OCI-LY3 (cell line): ENCODE measurements at regions not wholly inside any gene's neighbourhood (a gene's known extent, or its start where the extent isn't known, plus 50 kb on each side); places are given as distances from the start of the nearest gene placed in this dataset.

Source experiments
- CTCF ChIP-seq: fragments of 200-600, 300-600 bp; sonication (generic); IDR thresholded peaks from 2 replicates; pipeline ENCODE4 v1.5.1; 2014; ENCODE audit warnings: antibody characterized with exemption, low read length, low read depth
- EZH2phosphoT487 ChIP-seq: fragments of 200-600 bp; shearing (Covaris generic); IDR thresholded peaks from 2 replicates; pipeline ENCODE4 v1.6.1; 2018; ENCODE audit warnings: antibody characterized with exemption, mixed run types, low read depth

GRCh38 chr7:51569581-51569980 is 253.0 kb upstream of the COBL start:
- TF ChIP-seq CTCF, result no peak
- no peak for TF ChIP-seq EZH2phosphoT487
